ENCODE measurements at regions not wholly inside any gene's neighbourhood (a gene's known extent, or its start where the extent isn't known, plus 50 kb on each side); places are given as distances from the start of the nearest gene placed in this dataset.

GRCh38 chr3:159817571-159817970 is 171.1 kb upstream of the IL12A start:
- no peak overlapping the region for H3K4me2 ChIP-seq
- Mint-ChIP-seq H3K4me3 (no peak overlapping the region), H3K27ac (no peak overlapping the region), H3K36me3 (ENCODE audit: low read depth) (no peaks in the 10 kb centered on the region; the same call in 2 of the 3 replicates), H3K27me3 (ENCODE audit: insufficient read depth, low read depth, poor library complexity) (peaks cover 3% of the 10 kb centered on the region), H3K9me3 (no peaks in the 10 kb centered on the region; the same call in 2 of the 3 replicates), H3K4me1 (peaks cover 22% of the 10 kb centered on the region)
- DNase-seq (ENCODE audit: low spot score) (no peak), ATAC-seq (no peak)
- no peaks in the 10 kb centered on the region for H3K36me3 ChIP-seq (ENCODE audit: insufficient read depth)
- H2AFZ ChIP-seq = no peak overlapping the region
- no peak overlapping the region for H3K4me3 ChIP-seq
- no peak overlapping the region for H3K27ac ChIP-seq (ENCODE audit: low read depth)
- H3K27me3 ChIP-seq (ENCODE audit: insufficient read depth) = no peaks in the 10 kb centered on the region
- no peak for TF ChIP-seq CTCF (conservative IDR thresholded peaks at IDR 0.05; ENCODE audit: low read depth in 2 of 2)
- no peak for TF ChIP-seq ETS1 (IDR thresholded peaks at IDR 0.05)
- no peak for TF ChIP-seq POLR2AphosphoS5 (IDR thresholded peaks at IDR 0.05; ENCODE audit: low read depth)
- no peak for TF ChIP-seq JUNB (IDR thresholded peaks at IDR 0.05; ENCODE audit: unreplicated experiment)
- TF ChIP-seq EZH2 (IDR thresholded peaks at IDR 0.05; ENCODE audit: low read depth, unreplicated experiment) = no peak
- TF ChIP-seq EZH2phosphoT487 (IDR thresholded peaks at IDR 0.05; ENCODE audit: unreplicated experiment) = no peak
- no peak for TF ChIP-seq STAT1 (IDR thresholded peaks at IDR 0.05; ENCODE audit: unreplicated experiment)
- peaks cover 14% of the 10 kb centered on the region for H3K4me1 ChIP-seq (ENCODE audit: insufficient read depth)
- H3K79me2 ChIP-seq (replicated peaks; ENCODE audit: insufficient read depth) = 0 out of 2 replicates have a peak, but pooled peaks cover 2% of the 10 kb centered on the region
- 0 out of 2 replicates have a peak, but pooled peaks cover 4% of the 10 kb centered on the region for H3K9me2 ChIP-seq (ENCODE audit: insufficient read depth)
- H3F3A ChIP-seq (replicated peaks; ENCODE audit: low read depth) = no peaks in the 10 kb centered on the region; the same call in 1 of the 2 replicates
- no peaks in the 10 kb centered on the region for H4K20me1 ChIP-seq (replicated peaks; ENCODE audit: insufficient read depth)

- Mint-ChIP-seq H3K36me3 (ENCODE audit: low read depth) (no peaks in the 10 kb centered on the region; the same call in 2 of the 3 replicates), H3K27me3 (ENCODE audit: insufficient read depth, low read depth, poor library complexity) (peaks cover 3% of the 10 kb centered on the region), H3K4me3 (no peak overlapping the region), H3K9me3 (no peaks in the 10 kb centered on the region; the same call in 2 of the 3 replicates), H3K27ac (no peak overlapping the region), H3K4me1 (peaks cover 22% of the 10 kb centered on the region)
- H3K36me3 ChIP-seq (ENCODE audit: insufficient read depth) = no peaks in the 10 kb centered on the region
- no peak overlapping the region for H3K27ac ChIP-seq (ENCODE audit: low read depth)
- DNase-seq (ENCODE audit: low spot score) (peak; percentile 70), ATAC-seq (peak; percentile 94)
- H4K20me1 ChIP-seq (replicated peaks; ENCODE audit: insufficient read depth) = no peaks in the 10 kb centered on the region
- TF ChIP-seq CTCF (conservative IDR thresholded peaks at IDR 0.05; ENCODE audit: low read depth in 2 of 2) (peak; percentile 39 to 81), POLR2AphosphoS5 (IDR thresholded peaks at IDR 0.05; ENCODE audit: low read depth) (no peak)
- H3F3A ChIP-seq (replicated peaks; ENCODE audit: low read depth) = no peaks in the 10 kb centered on the region; the same call in 1 of the 2 replicates
- H3K79me2 ChIP-seq (replicated peaks; ENCODE audit: insufficient read depth) = 0 out of 2 replicates have a peak, but pooled peaks cover 2% of the 10 kb centered on the region
- no peak overlapping the region for H3K4me2 ChIP-seq
- no peak overlapping the region for H2AFZ ChIP-seq
- 0 out of 2 replicates have a peak, but pooled peaks cover 7% of the 10 kb centered on the region for H3K9me2 ChIP-seq (ENCODE audit: insufficient read depth)
- H3K4me3 ChIP-seq = no peak overlapping the region
- H3K27me3 ChIP-seq (ENCODE audit: insufficient read depth) = no peaks in the 10 kb centered on the region
- peaks cover 13% of the 10 kb centered on the region for H3K4me1 ChIP-seq (ENCODE audit: insufficient read depth)
Observed at GRCh38 chr3:159818399-159818798, 170.2 kb upstream of the IL12A start.
